K562 (cell line): ENCODE measurements at regions not wholly inside any gene's neighbourhood (a gene's known extent, or its start where the extent isn't known, plus 50 kb on each side); places are given as distances from the start of the nearest gene placed in this dataset.

Experiments used
- CBX1 ChIP-seq: sonication (generic); IDR thresholded peaks from 2 replicates; pipeline ENCODE4 v1.6.1; 2016; ENCODE audit warnings: antibody characterized with exemption, low read depth, mild to moderate bottlenecking
- CHD7 ChIP-seq: fragments of 200-600 bp; sonication (generic); IDR thresholded peaks from one replicate; pipeline ENCODE4 v1.6.1; 2012; ENCODE audit warnings: mild to moderate bottlenecking, low read depth, low read length, inconsistent platforms
- DEAF1 ChIP-seq: fragments of 450-650 bp; formaldehyde crosslinking; IDR thresholded peaks from 2 replicates; pipeline ENCODE4 v1.4.0; 2020; ENCODE audit warnings: mild to moderate bottlenecking, moderate library complexity
- E2F8 ChIP-seq: fragments of 450-650 bp; IDR thresholded peaks from 2 replicates; pipeline ENCODE4 v1.7.1; 2018; ENCODE audit warnings: mild to moderate bottlenecking, low read depth; ENCODE audit not compliant: partially characterized antibody
- FIP1L1 ChIP-seq: fragments of 200-400 bp; formaldehyde crosslinking; IDR thresholded peaks from 2 replicates; pipeline ENCODE4 v1.6.1; 2018; ENCODE audit warnings: mild to moderate bottlenecking, low read depth, low read length; ENCODE audit not compliant: poor library complexity, severe bottlenecking
- GABPB2 ChIP-seq: fragments of 250-450 bp; sonication (Bioruptor Pico); conservative IDR thresholded peaks from 2 replicates; pipeline ENCODE4 v1.5.1; 2021; ENCODE audit warnings: mild to moderate bottlenecking
- SMAD2 ChIP-seq: fragments of 150-350 bp; IDR thresholded peaks from 2 replicates; pipeline ENCODE4 v1.6.1; 2014; ENCODE audit warnings: low read depth, mild to moderate bottlenecking, low read length
- ZC3H11A ChIP-seq: IDR thresholded peaks from 2 replicates; pipeline ENCODE4 v1.6.1; 2012; ENCODE audit warnings: low read depth, low read length, improper control_type of control experiment
- ZNF282 ChIP-seq: sonication (generic); formaldehyde crosslinking; IDR thresholded peaks from 2 replicates; pipeline ENCODE4 v1.8.1; 2023; ENCODE audit warnings: missing genetic modification reagents
- ZNF512 ChIP-seq: IDR thresholded peaks from 2 replicates; pipeline ENCODE4 v1.6.1; 2016; ENCODE audit warnings: missing genetic modification characterization, missing compliant biosample characterization
- ZNF551 ChIP-seq: fragments of 250-450 bp; sonication (Bioruptor Pico); IDR thresholded peaks from 2 replicates; pipeline ENCODE4 v1.5.0; 2021; ENCODE audit warnings: mild to moderate bottlenecking, moderate library complexity

GRCh38 chr15:87403973-87404372 is 852.6 kb downstream of the NTRK3 start (continued):
- TF ChIP-seq CHD7, result no peak
- no peak for TF ChIP-seq ZC3H11A
- TF ChIP-seq FIP1L1, result no peak
- no peak for TF ChIP-seq SMAD2
- TF ChIP-seq GABPB2 (CRISPR knock-in tag), result no peak
- TF ChIP-seq CBX1, result no peak
- TF ChIP-seq ZNF282 (CRISPR knock-in tag), result no peak
- no peak for TF ChIP-seq E2F8
- no peak for TF ChIP-seq ZNF551 (CRISPR knock-in tag)
- no peak for TF ChIP-seq DEAF1 (CRISPR knock-in tag)
- no peak for TF ChIP-seq ZNF512 (tag)
